Skeletal muscle tissue (tissue), 3 donors: ENCODE measurements at regions not wholly inside any gene's neighbourhood (a gene's known extent, or its start where the extent isn't known, plus 50 kb on each side); places are given as distances from the start of the nearest gene placed in this dataset.

Source experiments
- H3K27ac ChIP-seq: one replicate; pipeline ENCODE4 v1.7.0; 2013; ENCODE audit warnings: mild to moderate bottlenecking, low read depth, low read length, inconsistent platforms
- H3K27me3 ChIP-seq, 3 donors: one replicate each; pipeline ENCODE4 v1.7.0; 2013; ENCODE audit warnings: low read length in 3 of 3; ENCODE audit not compliant: control insufficient read depth in 3 of 3, insufficient read depth in 3 of 3
- H3K36me3 ChIP-seq, 3 donors: one replicate each; pipeline ENCODE4 v1.7.0; 2013; ENCODE audit warnings: low read length in 3 of 3; ENCODE audit not compliant: control insufficient read depth in 3 of 3, insufficient read depth in 3 of 3
- H3K4me1 ChIP-seq, 3 donors: one replicate each; pipeline ENCODE4 v1.7.0; 2013; ENCODE audit warnings: low read length in 3 of 3, mild to moderate bottlenecking in 3 of 3; ENCODE audit not compliant: control insufficient read depth in 3 of 3, insufficient read depth in 3 of 3
- H3K4me3 ChIP-seq, 3 donors: one replicate each; pipeline ENCODE4 v1.7.0; 2013; ENCODE audit warnings: low read length in 3 of 3
- H3K9ac ChIP-seq, 3 donors: one replicate each; pipeline ENCODE4 v1.7.0; 2013; ENCODE audit warnings: low read length in 3 of 3, mild to moderate bottlenecking in 3 of 3, moderate library complexity in 2 of 3, low read depth in 1 of 3
- H3K9me3 ChIP-seq, 3 donors: one replicate each; pipeline ENCODE4 v1.7.0; 2013; ENCODE audit warnings: low read length in 3 of 3; ENCODE audit not compliant: control insufficient read depth in 3 of 3
- donor health status: Osteomylitis.

GRCh38 chr22:48942698-48943566 lies 884.7 kb downstream of the BRD1 start:
- no peak overlapping the region for H3K4me3 ChIP-seq
- H3K9ac ChIP-seq = no peak overlapping the region
- H3K9me3 ChIP-seq = peaks cover 0 to 2% (median 0%) of the 10 kb centered on the region in 3 donors
- H3K36me3 ChIP-seq = no peaks in the 10 kb centered on the region
- H3K27me3 ChIP-seq = peaks cover 2 to 28% (median 13%) of the 10 kb centered on the region in 3 donors
- H3K27ac ChIP-seq = no peak overlapping the region
- H3K4me1 ChIP-seq = no peaks in the 10 kb centered on the region

GRCh38 chr22:48941903-48942575 lies 885.6 kb downstream of the BRD1 start:
- Histone ChIP-seq H3K27ac (no peak overlapping the region), H3K4me1 (no peaks in the 10 kb centered on the region)

GRCh38 chr22:48941033-48941902 lies 886.4 kb downstream of the BRD1 start:
- H3K9me3 ChIP-seq = peaks cover 0 to 7% (median 3%) of the 10 kb centered on the region in 3 donors
- no peak overlapping the region for H3K27ac ChIP-seq
- H3K27me3 ChIP-seq = peaks cover 2 to 35% (median 13%) of the 10 kb centered on the region in 3 donors
- no peak overlapping the region for H3K9ac ChIP-seq
- no peak overlapping the region for H3K4me3 ChIP-seq
- H3K36me3 ChIP-seq = no peaks in the 10 kb centered on the region
- no peaks in the 10 kb centered on the region for H3K4me1 ChIP-seq

More at GRCh38 chr22:48941903-48942575, 885.6 kb downstream of the BRD1 start:
- H3K27me3 ChIP-seq = peaks cover 2 to 33% (median 13%) of the 10 kb centered on the region in 3 donors
- H3K4me3 ChIP-seq = no peak overlapping the region
- H3K36me3 ChIP-seq = no peaks in the 10 kb centered on the region
- H3K9ac ChIP-seq = no peak overlapping the region
- peaks cover 0 to 5% (median 0%) of the 10 kb centered on the region in 3 donors for H3K9me3 ChIP-seq

- no peak overlapping the region for H3K4me3 ChIP-seq
- H3K27me3 ChIP-seq = peaks cover 2 to 32% (median 13%) of the 10 kb centered on the region in 3 donors
- no peak overlapping the region for H3K27ac ChIP-seq
- no peak overlapping the region for H3K9ac ChIP-seq
- peaks cover 0 to 9% (median 3%) of the 10 kb centered on the region in 3 donors for H3K9me3 ChIP-seq
- no peaks in the 10 kb centered on the region for H3K4me1 ChIP-seq
- H3K36me3 ChIP-seq = no peaks in the 10 kb centered on the region
These were observed 887.2 kb downstream of the BRD1 start for GRCh38 chr22:48940266-48941032.

GRCh38 chr22:48939441-48940265 lies 888.0 kb downstream of the BRD1 start:
- Histone ChIP-seq H3K9me3 (peaks cover 0 to 9% (median 3%) of the 10 kb centered on the region in 3 donors), H3K27ac (no peak overlapping the region)

GRCh38 chr22:48938741-48939140 lies 888.9 kb downstream of the BRD1 start:
- Histone ChIP-seq H3K27ac (no peak overlapping the region), H3K27me3 (peaks cover 2 to 24% (median 13%) of the 10 kb centered on the region in 3 donors), H3K4me3 (no peak overlapping the region), H3K36me3 (no peaks in the 10 kb centered on the region), H3K4me1 (no peaks in the 10 kb centered on the region), H3K9me3 (peaks cover 2 to 9% (median 3%) of the 10 kb centered on the region in 3 donors), H3K9ac (no peak overlapping the region)

More at GRCh38 chr22:48939441-48940265, 888.0 kb downstream of the BRD1 start:
- peaks cover 2 to 24% (median 13%) of the 10 kb centered on the region in 3 donors for H3K27me3 ChIP-seq
- H3K4me1 ChIP-seq = no peaks in the 10 kb centered on the region
- no peaks in the 10 kb centered on the region for H3K36me3 ChIP-seq
- no peak overlapping the region for H3K9ac ChIP-seq
- H3K4me3 ChIP-seq = no peak overlapping the region

GRCh38 chr22:48937032-48937639 lies 890.5 kb downstream of the BRD1 start:
- no peaks in the 10 kb centered on the region for H3K36me3 ChIP-seq
- H3K4me1 ChIP-seq = no peaks in the 10 kb centered on the region
- no peak overlapping the region for H3K9ac ChIP-seq
- peaks cover 2 to 24% (median 9%) of the 10 kb centered on the region in 3 donors for H3K27me3 ChIP-seq
- peaks cover 2 to 7% (median 3%) of the 10 kb centered on the region in 3 donors for H3K9me3 ChIP-seq
- H3K27ac ChIP-seq = no peak overlapping the region
- H3K4me3 ChIP-seq = no peak overlapping the region

- Histone ChIP-seq H3K27me3 (peaks cover 0 to 22% (median 9%) of the 10 kb centered on the region in 3 donors), H3K9me3 (peaks cover 2 to 7% (median 3%) of the 10 kb centered on the region in 3 donors), H3K4me3 (no peak overlapping the region), H3K9ac (no peak overlapping the region), H3K27ac (no peak overlapping the region), H3K36me3 (no peaks in the 10 kb centered on the region), H3K4me1 (no peaks in the 10 kb centered on the region)
These were observed 891.3 kb downstream of the BRD1 start for GRCh38 chr22:48936391-48936790.
